ENCODE measurements at regions not wholly inside any gene's neighbourhood (a gene's known extent, or its start where the extent isn't known, plus 50 kb on each side); places are given as distances from the start of the nearest gene placed in this dataset.

DNA sequence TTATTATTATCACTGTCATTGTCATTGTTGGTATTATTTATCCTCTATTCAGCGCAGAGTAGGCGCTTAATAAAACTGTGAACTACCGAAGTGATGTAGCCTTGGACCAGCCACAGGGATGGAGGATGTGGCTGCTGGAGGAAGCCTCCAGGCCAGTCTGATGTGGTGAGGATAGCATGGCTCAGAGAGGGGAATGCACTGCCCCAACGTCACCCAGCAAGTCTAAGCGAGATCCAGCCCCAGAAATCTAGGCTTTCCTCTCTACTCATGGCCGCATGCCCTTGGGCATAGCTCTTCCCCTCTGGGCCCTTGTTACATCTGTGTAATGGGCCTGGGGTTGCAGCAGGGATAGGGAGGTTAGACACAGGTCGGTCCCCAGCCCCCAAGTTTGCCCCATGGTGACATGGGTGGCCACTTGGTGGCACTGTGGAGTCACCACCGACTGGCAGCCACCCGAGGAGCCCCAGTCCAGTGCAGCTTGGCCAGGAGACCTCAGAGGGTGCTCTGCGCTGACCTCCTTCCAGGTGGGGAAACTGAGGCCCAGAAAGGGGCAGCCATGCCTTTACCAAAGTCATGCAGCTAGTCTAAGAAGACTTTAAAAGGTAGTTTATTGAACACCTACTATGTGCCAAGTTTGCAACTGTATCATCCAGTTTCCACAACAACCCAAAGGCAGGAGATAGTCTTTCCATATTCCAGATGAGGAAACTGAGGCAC, 395.7 kb downstream of the MN1 start:
- Histone ChIP-seq H3K4me1 (ENCODE audit: control insufficient read depth, insufficient read depth, low read length) (no peaks in the 10 kb centered on the region), H3K4me3 (ENCODE audit: low read depth, low read length) (no peak overlapping the region), H3K27ac (ENCODE audit: low read depth, low read length) (no peak overlapping the region), H3K9ac (ENCODE audit: low read depth, low read length) (no peak overlapping the region), H3K36me3 (ENCODE audit: control insufficient read depth, insufficient read depth, low read length) (no peaks in the 10 kb centered on the region), H3K27me3 (ENCODE audit: control insufficient read depth, insufficient read depth, low read length) (no peaks in the 10 kb centered on the region), H3K9me3 (ENCODE audit: control insufficient read depth, insufficient read depth, low read length) (no peaks in the 10 kb centered on the region)

DNA sequence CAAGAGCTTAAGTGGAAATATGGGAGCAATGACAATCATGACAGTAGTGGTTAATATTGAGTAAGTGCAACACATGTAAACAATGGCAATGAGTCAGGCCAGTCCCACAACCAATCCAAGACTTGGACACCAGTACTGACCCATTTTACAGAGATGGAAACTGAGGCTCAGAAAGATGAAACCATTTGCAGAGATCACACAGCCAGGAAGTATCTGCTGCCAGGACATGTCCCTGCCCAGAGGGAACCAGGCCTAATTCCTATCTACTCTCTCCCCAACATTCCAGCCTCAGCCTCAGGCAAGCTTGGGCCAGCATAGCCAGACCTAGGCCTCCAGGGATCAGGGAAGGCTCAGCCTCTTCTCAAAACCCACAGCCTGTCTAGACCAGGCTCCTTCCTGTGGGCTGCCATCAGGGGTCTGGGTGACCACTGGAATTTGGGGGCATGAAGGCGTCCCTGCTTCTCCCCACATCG, 395.1 kb downstream of the MN1 start:
- no peaks in the 10 kb centered on the region for H3K9me3 ChIP-seq (ENCODE audit: control insufficient read depth, insufficient read depth, low read length)
- H3K4me1 ChIP-seq (ENCODE audit: control insufficient read depth, insufficient read depth, low read length) = no peaks in the 10 kb centered on the region
- H3K9ac ChIP-seq (ENCODE audit: low read depth, low read length) = no peak overlapping the region
- H3K27ac ChIP-seq (ENCODE audit: low read depth, low read length) = no peak overlapping the region
- H3K4me3 ChIP-seq (ENCODE audit: low read depth, low read length) = no peak overlapping the region
- H3K36me3 ChIP-seq (ENCODE audit: control insufficient read depth, insufficient read depth, low read length) = no peaks in the 10 kb centered on the region
- H3K27me3 ChIP-seq (ENCODE audit: control insufficient read depth, insufficient read depth, low read length) = no peaks in the 10 kb centered on the region

DNA sequence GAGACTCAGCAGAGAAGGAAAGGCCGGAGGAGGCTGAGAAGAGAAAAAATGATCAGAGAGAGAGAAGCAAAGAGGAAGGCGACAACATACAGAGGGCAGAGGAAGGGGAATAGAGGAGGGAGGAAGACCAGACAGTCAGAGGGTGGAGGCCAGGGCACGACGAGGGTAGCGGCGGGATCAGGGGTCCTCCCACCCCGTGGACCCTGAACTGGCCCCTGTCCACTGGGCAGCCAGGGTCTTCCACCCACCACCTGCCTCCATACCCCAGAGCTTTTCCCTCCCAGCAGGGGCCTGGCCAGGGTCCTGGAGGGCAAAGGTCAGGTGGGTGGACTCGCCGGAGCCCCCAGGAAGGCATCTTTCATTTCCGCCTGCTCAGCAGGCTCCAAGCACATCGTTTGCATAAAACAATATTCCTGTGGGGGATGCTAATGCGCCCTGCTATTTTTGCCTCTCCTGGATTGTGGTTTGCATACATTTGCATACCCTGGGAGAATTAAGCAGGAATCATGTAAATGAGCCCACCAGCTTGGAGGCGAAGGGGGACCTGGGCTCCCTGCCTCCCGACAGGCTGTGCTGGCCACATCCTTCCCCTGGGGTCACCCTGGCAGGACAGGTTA, 394.1 kb downstream of the MN1 start:
- Histone ChIP-seq H3K9ac (ENCODE audit: low read depth, low read length) (no peak overlapping the region), H3K9me3 (ENCODE audit: control insufficient read depth, insufficient read depth, low read length) (no peaks in the 10 kb centered on the region), H3K4me3 (ENCODE audit: low read depth, low read length) (no peak overlapping the region), H3K27ac (ENCODE audit: low read depth, low read length) (no peak overlapping the region), H3K27me3 (ENCODE audit: control insufficient read depth, insufficient read depth, low read length) (no peaks in the 10 kb centered on the region), H3K4me1 (ENCODE audit: control insufficient read depth, insufficient read depth, low read length) (no peaks in the 10 kb centered on the region), H3K36me3 (ENCODE audit: control insufficient read depth, insufficient read depth, low read length) (no peaks in the 10 kb centered on the region)

DNA sequence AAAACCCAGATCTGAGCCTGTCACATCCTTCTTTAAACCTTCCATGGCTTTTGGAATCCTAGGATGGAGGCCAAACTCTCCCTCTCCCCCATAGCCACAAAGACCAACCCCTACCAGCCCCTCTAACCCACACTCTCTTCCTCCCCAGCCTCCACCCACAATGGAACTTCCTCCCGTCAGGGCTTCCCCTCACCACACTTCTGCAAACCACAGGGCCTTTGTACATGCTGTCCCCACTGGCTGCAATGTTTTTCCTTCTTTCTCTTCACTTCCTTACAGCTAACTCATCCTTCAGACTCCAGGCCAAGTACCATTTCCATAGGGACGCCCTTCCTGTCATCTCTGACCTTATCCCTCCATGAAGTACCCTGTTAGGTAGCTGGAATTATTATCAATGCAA, 393.5 kb downstream of the MN1 start:
- no peaks in the 10 kb centered on the region for H3K4me1 ChIP-seq (ENCODE audit: control insufficient read depth, insufficient read depth, low read length)
- no peak overlapping the region for H3K9ac ChIP-seq (ENCODE audit: low read depth, low read length)
- H3K27me3 ChIP-seq (ENCODE audit: control insufficient read depth, insufficient read depth, low read length) = no peaks in the 10 kb centered on the region
- H3K9me3 ChIP-seq (ENCODE audit: control insufficient read depth, insufficient read depth, low read length) = no peaks in the 10 kb centered on the region
- no peak overlapping the region for H3K4me3 ChIP-seq (ENCODE audit: low read depth, low read length)
- H3K36me3 ChIP-seq (ENCODE audit: control insufficient read depth, insufficient read depth, low read length) = no peaks in the 10 kb centered on the region
- no peak overlapping the region for H3K27ac ChIP-seq (ENCODE audit: low read depth, low read length)

DNA sequence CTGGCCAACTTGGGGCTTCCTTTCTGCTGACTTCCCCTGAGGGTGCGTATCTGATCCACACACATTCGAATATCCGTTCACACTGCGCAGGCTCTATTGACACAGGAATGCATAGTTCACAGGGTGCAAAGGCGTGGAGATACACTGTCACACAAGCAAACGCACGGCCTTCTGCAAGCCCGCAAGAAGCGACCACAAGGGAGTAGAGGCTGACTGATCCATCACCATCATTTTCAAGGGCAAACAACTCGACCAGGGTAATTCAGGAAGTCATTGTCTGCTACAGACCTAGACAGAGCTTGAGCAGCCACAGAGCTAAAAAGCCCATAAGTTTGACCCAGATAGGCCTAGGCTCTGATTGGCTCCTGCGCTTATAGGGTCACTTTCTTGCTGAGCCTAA, 392.3 kb downstream of the MN1 start:
- no peak overlapping the region for H3K27ac ChIP-seq (ENCODE audit: low read depth, low read length)
- H3K9me3 ChIP-seq (ENCODE audit: control insufficient read depth, insufficient read depth, low read length) = no peaks in the 10 kb centered on the region
- H3K36me3 ChIP-seq (ENCODE audit: control insufficient read depth, insufficient read depth, low read length) = no peaks in the 10 kb centered on the region
- H3K4me3 ChIP-seq (ENCODE audit: low read depth, low read length) = no peak overlapping the region
- H3K4me1 ChIP-seq (ENCODE audit: control insufficient read depth, insufficient read depth, low read length) = no peaks in the 10 kb centered on the region; the same call in 1 of the 2 replicates
- H3K27me3 ChIP-seq (ENCODE audit: control insufficient read depth, insufficient read depth, low read length) = no peaks in the 10 kb centered on the region
- no peak overlapping the region for H3K9ac ChIP-seq (ENCODE audit: low read depth, low read length)

DNA sequence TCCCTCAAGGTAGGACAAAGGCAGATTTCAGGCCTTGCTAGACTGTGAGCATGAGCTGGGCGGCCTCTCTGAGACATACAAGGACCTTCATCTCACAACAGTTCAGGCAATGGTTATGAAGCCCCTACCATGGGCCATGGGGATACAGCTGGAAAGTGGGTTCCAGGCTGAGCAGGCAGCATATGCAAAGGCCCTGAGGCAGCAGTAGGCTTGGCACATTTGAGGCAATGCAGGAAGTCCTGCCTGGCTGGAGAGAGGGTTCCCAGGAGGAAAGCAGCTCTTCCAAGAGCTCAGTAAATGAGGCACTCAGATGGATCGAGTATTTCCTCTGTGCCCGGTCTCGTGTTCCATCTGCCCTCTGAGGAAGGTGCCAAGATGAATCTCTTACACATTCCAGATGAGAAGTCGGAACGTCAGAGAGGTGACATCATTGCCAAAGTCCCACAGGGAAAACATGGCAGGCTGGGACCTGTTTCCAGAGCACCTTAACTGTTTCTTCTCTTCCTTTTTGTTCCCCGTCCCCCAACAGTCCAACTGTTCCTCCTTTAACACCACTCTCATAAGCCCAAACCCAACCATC, 388.6 kb downstream of the MN1 start:
- Histone ChIP-seq H3K27ac (ENCODE audit: low read depth, low read length) (no peak overlapping the region), H3K4me3 (ENCODE audit: low read depth, low read length) (no peak overlapping the region)

DNA sequence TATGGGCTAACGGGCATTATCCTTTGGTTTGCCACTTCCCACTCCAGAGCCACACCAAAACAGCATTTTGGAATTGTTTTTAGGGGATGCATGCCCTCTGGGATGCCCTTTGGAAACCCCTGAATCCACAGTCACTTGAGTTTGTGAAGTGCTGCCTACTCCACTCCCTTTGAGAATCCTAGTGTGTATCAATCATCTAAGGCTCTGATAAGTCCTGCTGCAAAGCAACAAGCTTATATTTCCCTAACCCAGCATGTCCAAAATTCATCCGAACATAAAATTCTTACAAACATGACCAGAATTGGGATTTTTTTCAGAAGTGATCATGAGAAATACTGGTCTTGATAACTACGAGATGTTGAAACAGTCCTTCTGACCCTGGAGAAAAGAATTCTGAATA, 387.9 kb downstream of the MN1 start:
- Histone ChIP-seq H3K27ac (ENCODE audit: low read depth, low read length) (no peak overlapping the region), H3K9me3 (ENCODE audit: control insufficient read depth, insufficient read depth, low read length) (no peaks in the 10 kb centered on the region), H3K4me1 (ENCODE audit: control insufficient read depth, insufficient read depth, low read length) (peaks cover 22% of the 10 kb centered on the region), H3K9ac (ENCODE audit: low read depth, low read length) (no peak overlapping the region), H3K27me3 (ENCODE audit: control insufficient read depth, insufficient read depth, low read length) (no peaks in the 10 kb centered on the region), H3K36me3 (ENCODE audit: control insufficient read depth, insufficient read depth, low read length) (no peaks in the 10 kb centered on the region), H3K4me3 (ENCODE audit: low read depth, low read length) (no peak overlapping the region)

More for the DNA sequence above, 388.6 kb downstream of the MN1 start:
- Histone ChIP-seq H3K36me3 (ENCODE audit: control insufficient read depth, insufficient read depth, low read length) (no peaks in the 10 kb centered on the region), H3K9ac (ENCODE audit: low read depth, low read length) (no peak overlapping the region), H3K27me3 (ENCODE audit: control insufficient read depth, insufficient read depth, low read length) (no peaks in the 10 kb centered on the region), H3K9me3 (ENCODE audit: control insufficient read depth, insufficient read depth, low read length) (no peaks in the 10 kb centered on the region), H3K4me1 (ENCODE audit: control insufficient read depth, insufficient read depth, low read length) (peaks cover 22% of the 10 kb centered on the region)

DNA sequence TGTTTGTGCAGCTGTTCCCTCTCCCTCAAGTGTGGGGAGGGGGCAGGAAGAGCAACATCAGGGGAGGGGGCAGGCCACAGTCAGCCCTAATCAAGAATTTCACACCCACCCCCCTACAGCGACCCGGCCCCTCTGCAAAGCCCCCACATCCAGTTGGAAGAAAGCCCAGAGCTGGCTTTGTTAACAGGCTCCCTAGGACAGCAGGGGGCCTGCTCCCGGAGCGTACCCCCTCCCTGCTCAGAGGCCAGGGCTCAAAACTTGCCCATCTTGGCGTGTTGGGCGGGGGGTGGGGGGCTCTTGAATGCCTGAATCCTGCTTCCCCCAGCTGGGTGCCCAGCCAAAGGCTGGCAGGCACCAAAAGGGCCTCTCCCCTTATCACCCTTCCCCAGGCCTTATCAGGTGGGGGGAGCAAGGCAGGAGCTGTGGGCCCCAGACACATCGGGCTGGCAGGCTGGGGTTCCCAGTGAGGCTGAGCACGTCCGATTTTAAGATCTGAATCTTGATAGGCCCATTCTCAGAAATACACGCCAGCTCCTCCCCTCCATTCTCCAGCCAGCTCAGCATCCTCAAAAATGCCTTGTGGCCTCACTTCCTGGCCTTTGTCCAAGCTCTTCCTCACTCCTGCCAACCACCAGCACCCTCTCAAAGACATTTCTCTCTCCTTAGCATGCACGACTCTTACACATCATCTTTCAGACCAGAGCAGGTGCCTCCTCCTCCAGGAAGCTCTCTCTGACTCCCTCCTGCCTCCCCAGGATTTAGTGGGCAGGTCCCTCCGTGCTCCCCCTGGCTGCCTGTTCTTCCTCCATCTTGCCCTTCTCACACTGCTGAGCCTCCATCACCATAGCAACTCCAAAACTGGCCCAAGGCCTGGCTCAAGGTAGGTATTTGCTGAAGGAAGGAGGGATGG, 384.8 kb downstream of the MN1 start:
- Histone ChIP-seq H3K4me1 (ENCODE audit: control insufficient read depth, insufficient read depth, low read length) (peaks cover 26% of the 10 kb centered on the region), H3K27me3 (ENCODE audit: control insufficient read depth, insufficient read depth, low read length) (no peaks in the 10 kb centered on the region)

DNA sequence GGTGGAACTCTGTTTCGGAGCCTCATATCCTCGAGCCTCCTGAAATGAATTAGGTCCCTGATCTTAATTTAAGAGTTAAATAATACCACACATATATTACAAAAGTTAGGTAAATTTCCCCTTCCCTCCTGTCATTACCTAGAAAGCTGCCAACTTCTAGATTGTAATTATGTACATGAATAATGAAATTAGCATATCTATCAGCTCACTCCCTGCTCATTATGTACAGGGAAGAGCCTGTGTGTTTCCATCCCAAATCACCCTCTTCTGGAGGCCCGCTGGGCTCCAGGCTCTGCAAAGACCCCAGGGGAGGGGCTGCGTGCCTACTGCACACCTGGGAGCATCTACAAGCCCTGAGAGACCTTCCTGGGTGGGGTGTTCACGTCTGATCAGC, 384.1 kb downstream of the MN1 start:
- H3K4me1 ChIP-seq (ENCODE audit: control insufficient read depth, insufficient read depth, low read length) = peaks cover 26% of the 10 kb centered on the region
- H3K27ac ChIP-seq (ENCODE audit: low read depth, low read length) = peak overlapping the region; percentile 78
- H3K36me3 ChIP-seq (ENCODE audit: control insufficient read depth, insufficient read depth, low read length) = no peaks in the 10 kb centered on the region
- H3K27me3 ChIP-seq (ENCODE audit: control insufficient read depth, insufficient read depth, low read length) = no peaks in the 10 kb centered on the region
- H3K9ac ChIP-seq (ENCODE audit: low read depth, low read length) = no peak overlapping the region
- H3K9me3 ChIP-seq (ENCODE audit: control insufficient read depth, insufficient read depth, low read length) = no peaks in the 10 kb centered on the region
- no peak overlapping the region for H3K4me3 ChIP-seq (ENCODE audit: low read depth, low read length)

More for the DNA sequence above, 384.8 kb downstream of the MN1 start:
- H3K27ac ChIP-seq (ENCODE audit: low read depth, low read length) = peak overlapping the region; percentile 78
- no peak overlapping the region for H3K9ac ChIP-seq (ENCODE audit: low read depth, low read length)
- no peaks in the 10 kb centered on the region for H3K36me3 ChIP-seq (ENCODE audit: control insufficient read depth, insufficient read depth, low read length)
- H3K4me3 ChIP-seq (ENCODE audit: low read depth, low read length) = no peak overlapping the region
- H3K9me3 ChIP-seq (ENCODE audit: control insufficient read depth, insufficient read depth, low read length) = no peaks in the 10 kb centered on the region

DNA sequence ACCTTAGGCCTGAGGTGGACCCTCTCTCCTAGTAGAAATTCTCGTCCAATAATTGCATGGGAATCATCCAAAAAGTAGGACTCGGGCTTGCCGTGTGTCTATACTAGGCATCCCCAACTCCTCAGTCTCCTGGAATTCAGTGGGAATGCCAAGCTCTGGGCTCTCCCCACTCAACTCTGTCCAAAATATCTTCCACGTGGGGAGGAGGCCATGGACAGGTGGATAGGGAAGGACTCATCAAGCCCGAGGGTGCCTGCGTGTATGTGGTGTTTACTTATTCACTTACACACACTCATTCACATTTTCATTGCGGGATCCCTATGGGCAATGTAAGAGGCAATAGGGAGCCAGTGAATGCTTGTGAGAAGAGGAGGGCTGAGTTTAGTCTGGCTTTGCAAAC, 383.3 kb downstream of the MN1 start:
- H3K27ac ChIP-seq (ENCODE audit: low read depth, low read length) = no peak overlapping the region
- H3K4me3 ChIP-seq (ENCODE audit: low read depth, low read length) = no peak overlapping the region

More for the DNA sequence above, 383.3 kb downstream of the MN1 start:
- Histone ChIP-seq H3K27me3 (ENCODE audit: control insufficient read depth, insufficient read depth, low read length) (no peaks in the 10 kb centered on the region), H3K9ac (ENCODE audit: low read depth, low read length) (no peak overlapping the region), H3K9me3 (ENCODE audit: control insufficient read depth, insufficient read depth, low read length) (no peaks in the 10 kb centered on the region), H3K36me3 (ENCODE audit: control insufficient read depth, insufficient read depth, low read length) (no peaks in the 10 kb centered on the region), H3K4me1 (ENCODE audit: control insufficient read depth, insufficient read depth, low read length) (peaks cover 26% of the 10 kb centered on the region)

Data from HUES48 (cell line).